GM12872 (cell line): ENCODE measurements at regions not wholly inside any gene's neighbourhood (a gene's known extent, or its start where the extent isn't known, plus 50 kb on each side); places are given as distances from the start of the nearest gene placed in this dataset.

Experiments
- CTCF ChIP-seq: IDR thresholded peaks from 3 replicates; pipeline ENCODE4 v1.5.1; 2011; ENCODE audit warnings: low read depth, mild to moderate bottlenecking, low read length, moderate library complexity; ENCODE audit not compliant: insufficient read depth

DNA sequence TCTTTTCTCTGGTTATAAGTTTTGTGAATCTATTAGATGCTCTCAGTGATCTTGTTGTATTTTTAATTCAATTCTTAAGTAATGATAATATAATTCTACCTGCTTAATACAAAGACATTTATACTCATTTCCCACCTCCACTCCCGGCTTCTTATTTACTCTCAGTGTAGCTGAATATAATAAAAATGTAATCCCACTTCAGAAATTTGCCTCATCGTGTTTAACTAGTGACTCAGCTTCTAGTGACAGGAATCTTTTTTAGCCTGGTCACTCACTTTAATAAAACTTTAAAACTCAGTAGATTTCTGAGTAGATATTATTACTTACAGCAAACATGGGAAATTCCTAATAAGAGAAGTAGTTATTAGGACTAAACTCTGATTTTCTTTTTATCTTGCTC, 1506.2 kb upstream of the LRRTM3 start:
- TF ChIP-seq CTCF: no peak

DNA sequence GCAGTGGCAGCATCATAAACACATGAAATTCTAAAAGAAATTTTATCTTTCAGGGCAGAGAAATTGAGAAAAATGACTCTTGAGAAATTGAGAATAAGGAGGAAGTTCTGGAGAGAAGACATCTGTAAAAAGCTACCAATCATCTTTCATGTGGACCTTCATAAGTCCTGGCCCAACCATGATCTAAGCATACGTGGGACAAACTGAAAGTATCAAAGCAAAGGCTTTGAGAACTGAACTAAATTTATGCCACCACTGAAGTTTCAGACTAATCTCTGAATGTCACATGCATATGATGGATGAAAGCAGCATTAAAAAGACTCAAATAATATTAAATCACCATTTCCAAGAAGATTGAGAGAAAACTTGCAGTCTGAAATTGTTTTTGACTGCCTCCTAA, 1502.8 kb upstream of the LRRTM3 start:
- TF ChIP-seq CTCF: no peak

GRCh38 chr10:65430979-65431378, 1494.9 kb upstream of the LRRTM3 start:
- no peak for TF ChIP-seq CTCF

DNA sequence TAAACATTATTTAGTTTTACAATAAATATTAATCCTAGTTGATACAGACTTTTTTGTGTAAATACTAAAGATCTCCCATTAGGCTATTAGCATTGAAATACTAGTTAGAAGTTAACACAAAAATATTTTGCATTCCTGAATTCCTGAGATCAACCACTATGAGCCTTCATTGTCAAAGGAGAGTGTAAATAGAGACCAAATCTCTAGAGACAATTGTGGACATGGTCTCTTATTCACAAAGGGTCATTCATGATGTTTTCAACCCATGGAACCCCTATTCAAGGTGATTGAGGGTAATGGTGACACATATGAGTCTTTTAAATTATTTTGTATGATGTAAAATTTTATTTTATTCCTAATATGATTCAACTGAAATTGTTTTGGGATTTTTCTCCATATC, 1454.8 kb upstream of the LRRTM3 start:
- no peak for TF ChIP-seq CTCF

DNA sequence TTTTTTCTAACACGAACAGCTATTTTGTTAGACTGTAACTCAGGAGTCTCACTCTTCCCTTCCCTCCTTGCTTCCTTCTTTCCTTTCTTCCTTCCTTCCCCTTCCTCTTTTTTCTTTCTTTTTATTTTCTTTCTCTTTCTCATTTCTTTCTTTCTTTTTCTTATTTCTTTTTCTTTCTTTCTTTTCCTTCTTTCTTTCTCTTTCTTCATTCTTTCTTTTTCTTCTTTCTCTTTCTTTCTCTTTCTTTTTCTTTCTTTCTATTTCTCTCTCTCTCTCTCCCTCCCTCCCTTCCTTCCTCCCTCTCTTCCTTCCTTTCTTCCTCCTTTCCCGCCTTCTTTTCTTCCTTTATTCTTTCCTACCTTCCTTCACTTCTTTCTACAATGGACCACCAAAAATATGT, 1443.0 kb upstream of the LRRTM3 start:
- TF ChIP-seq CTCF: no peak

- TF ChIP-seq CTCF: no peak
Observed at GRCh38 chr10:65491799-65492198, 1434.0 kb upstream of the LRRTM3 start.

DNA sequence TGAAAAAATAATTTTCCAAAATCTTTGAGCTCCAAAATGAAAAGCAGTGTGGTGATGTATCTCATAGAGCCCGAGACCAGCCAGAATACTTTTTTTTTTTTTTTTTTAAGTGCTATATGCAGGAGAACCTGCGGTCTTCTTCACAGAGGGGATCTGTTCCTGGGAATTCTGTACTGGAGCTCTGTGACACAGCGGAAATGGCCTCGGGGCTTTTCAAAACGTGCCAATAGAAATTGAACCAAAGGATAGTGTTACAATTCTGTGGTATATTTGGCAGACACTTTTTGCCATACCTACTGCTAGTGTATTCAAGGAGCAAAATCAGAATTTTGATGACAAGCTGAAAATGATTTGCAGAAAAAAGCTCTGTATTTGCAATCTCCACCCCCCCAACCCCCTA, 1429.3 kb upstream of the LRRTM3 start:
- no peak for TF ChIP-seq CTCF

DNA sequence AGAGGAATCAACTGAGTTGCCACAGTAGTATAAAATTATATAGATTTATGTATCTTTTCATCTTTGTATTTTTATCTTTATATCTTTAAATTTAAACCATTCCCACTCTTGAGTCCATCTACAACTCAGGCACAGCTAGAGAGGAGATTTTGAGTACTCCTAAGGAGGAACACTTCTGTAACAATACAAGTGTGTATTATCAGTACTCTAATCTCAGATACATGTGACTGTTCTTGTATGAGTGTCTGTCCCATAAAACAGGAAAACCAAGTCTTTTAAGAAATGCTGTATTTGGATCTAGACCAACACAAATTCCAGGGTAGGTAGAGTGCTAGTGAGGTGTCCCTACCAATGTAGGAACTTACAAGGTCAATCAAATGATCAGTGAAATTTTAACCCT, 1428.0 kb upstream of the LRRTM3 start:
- TF ChIP-seq CTCF: no peak
